HG03064 (cell line): ENCODE measurements at regions not wholly inside any gene's neighbourhood (a gene's known extent, or its start where the extent isn't known, plus 50 kb on each side); places are given as distances from the start of the nearest gene placed in this dataset.
"Not testable (repeated sequence)": the region's sequence is repeated elsewhere in the genome, so short reads cannot be mapped to it uniquely, and the experiment has no call there.

Source experiments
- ATAC-seq: cut with Tn5 transposase; IDR thresholded peaks from one replicate; pipeline ENCODE4 v1.9.1; 2021; ENCODE audit warnings: low read depth; ENCODE audit not compliant: unreplicated experiment

DNA sequence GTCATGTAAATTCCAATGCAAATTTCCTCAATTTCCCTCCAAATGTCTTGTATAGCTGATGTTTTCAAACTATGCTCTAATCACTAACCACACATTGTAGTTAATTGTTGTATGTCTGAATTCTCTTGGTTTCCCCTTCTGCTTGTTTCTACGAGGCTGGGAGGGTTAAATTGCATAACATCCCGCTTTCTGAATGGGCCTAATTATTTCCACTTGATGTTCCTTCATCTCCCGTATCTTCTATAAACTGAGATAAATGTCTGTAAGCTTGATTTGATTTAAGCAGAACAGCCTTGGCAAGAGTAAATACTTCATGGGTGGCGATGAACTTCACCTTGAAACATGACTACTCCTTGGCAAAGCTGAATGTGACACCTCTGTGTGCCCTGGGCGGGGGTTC lies 72.2 kb downstream of the SERINC2 start:
- ATAC-seq, result no peak

DNA sequence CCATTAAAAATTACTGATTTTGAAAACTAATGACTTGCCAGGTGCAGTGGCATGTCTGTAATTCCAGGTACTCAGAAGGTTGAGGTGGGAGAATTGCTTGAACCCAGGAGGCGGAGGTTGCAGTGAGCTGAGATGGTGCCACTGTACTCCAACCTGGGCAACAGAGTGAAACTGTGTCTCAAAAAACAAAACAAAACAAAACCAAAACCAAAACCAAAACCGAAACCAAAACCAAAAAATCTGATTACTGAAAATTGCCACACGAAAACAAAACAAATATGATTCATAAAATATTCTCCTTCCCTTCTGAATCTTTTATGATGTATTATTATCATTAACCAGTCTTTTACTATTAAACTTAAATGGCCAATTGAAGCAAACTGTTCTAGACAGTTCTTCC lies 74.1 kb downstream of the SERINC2 start:
- no peak for ATAC-seq

DNA sequence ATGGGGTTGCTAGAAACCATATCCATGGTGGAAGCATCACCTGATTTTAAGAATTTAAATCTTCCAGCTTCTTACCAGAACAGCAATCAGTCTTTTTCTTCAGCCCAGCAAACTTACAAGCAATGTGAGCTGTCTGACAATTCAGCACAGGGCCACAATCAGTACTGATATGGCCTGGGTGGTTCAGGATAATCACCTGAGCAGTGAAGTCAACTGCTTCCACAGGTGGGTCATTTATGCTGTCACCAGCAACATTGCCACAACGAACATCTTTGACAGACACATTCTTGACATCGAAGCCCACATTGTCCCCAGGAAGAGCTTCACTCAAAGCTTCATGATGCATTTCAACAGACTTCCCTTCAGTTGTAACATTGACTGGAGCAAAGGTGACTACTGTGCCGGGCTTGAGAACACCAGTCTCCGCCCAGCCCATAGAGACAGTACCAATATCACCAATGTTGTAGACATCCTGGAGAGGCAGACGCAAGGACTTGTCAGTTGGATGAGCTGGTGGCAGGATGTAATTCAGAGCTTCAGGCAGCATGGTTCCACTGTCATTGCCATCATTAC lies 74.8 kb downstream of the SERINC2 start:
- no peak for ATAC-seq

DNA sequence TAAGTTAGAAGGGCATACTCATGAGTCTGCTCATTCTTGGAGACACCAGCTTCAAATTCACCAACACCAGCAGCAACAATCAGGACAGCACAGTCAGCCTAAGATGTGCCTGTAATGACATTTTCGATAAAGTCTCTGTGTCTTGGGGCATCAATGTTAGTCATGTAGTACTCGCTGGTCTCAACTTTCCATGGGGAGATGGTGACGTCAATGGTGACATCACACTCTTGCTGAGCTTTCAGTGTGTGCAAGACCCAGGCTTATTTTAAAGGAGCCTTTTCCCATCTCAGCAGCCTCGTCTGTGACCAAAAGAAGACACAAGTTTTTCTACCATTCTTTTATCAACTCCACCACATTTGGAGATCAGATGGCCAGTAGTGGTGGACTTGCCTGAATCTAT lies 75.5 kb downstream of the SERINC2 start:
- no peak for ATAC-seq

DNA sequence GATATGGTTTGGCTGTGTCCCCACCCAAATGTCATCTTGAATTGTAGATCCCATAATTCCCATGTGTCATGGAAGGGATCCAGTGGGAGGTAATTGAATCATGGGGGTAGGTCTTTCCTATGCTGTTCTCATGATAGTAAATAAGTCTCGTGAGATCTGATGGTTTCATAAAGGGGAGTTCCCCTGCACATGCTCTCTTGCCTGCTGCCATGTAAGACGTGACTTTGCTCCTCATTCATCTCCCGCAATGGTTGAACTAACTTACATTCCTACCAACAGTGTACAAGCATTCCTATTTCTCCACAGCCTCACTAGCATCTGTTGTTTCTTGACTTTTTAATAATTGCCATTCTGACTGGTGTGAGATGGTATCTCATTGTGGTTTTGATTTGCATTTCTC lies 76.6 kb downstream of the SERINC2 start:
- ATAC-seq, result not testable (repeated sequence)

DNA sequence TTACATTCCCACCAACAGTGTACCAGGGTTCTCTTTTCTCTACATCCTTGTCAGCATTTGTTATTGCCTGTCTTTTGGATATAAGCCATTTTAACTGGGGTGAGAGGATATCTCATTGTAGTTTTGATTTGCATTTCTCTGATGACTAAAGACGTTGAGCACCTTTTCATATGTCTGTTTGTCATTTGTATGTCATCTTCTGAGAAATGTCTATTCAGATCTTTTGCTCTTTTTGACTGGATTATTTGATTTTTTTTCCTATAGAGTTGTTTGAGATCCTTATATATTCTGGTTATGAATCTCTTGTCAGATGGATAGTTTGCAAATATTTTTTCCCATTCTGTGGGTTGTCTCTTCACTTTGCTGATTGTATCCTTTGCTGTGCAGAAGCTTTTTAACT lies 77.6 kb downstream of the SERINC2 start:
- ATAC-seq, result not testable (repeated sequence)

DNA sequence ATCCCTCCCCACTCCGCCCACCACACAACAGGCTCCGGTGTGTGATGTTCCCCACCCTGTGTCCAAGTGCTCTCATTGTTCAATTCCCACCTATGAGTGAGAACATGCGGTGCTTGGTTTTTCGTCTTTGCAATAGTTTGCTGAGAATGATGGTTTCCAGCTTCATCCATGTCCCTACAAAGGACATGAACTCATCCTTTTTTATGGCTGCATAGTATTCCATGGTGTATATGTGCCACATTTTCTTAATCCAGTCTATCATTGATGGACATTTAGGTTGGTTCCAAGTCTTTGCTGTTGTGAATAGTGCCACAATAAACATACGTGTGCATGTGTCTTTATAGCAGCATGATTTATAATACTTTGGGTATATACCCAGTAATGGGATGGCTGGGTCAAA lies 81.0 kb upstream of the TINAGL1 start:
- not testable (repeated sequence) for ATAC-seq

DNA sequence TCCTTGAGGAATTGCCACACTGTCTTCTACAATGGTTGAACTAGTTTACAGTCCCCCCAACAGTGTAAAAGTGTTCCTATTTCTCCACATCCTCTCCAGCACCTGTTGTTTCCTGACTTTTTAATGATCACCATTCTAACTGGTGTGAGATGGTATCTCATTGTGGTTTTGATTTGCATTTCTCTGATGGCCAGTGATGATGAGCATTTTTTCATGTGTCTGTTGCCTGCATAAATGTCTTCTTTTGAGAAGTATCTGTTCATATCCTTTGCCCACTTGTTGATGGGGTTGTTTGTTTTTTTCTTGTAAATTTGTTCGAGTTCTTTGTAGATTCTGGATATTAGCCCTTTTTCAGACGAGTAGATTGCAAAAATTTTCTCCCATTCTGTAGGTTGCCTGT lies 80.5 kb upstream of the TINAGL1 start:
- ATAC-seq, result not testable (repeated sequence)

DNA sequence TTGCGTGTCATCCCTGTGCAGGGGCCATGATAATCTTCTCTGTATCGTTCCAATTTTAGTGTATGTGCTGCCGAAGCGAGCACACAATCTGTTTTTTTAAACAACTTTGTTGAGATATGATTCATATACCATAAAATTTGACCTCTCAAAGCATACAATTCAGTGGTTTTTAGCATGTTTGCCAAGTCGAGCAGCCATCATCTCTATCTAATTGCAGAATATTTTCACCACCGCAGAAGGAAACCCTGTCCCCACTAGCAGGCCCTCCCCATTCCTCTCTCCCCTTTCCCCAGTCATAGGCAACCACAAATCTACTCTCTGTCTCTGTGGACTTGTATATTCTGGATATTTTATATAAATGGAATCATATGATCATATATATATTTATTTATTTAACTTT lies 78.7 kb upstream of the TINAGL1 start:
- no peak for ATAC-seq

DNA sequence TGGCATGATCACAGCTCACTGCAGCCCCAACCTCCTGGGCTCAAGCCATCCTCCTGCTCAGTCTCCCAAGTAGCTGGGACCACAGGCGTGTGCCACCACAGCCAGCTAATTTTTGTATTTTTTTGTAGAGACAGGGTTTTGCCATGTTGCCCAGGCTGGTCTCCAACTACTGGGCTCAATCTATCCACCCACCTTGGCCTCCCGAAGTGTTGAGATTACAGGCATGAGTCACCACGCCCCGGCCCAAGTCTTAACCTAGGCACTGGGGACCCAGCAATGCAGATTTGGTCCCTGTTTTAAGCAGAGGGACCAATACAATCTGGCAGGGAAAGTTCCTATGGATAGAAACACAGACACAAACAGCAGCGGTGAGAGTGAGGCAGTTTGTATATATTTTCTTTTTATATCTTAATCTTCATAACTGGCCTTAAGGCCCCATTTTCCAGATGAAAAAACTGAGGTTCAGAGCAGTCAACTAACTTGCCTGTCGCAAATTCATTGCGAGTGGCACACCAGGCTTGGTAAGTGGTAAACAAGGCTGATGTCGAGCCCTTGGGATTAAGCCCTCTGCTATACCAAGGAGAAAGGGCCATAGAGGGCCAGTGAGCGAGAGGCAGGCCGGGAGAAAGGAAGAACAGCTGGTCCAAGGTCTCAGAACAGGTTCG lies 77.8 kb upstream of the TINAGL1 start:
- ATAC-seq, result no peak

DNA sequence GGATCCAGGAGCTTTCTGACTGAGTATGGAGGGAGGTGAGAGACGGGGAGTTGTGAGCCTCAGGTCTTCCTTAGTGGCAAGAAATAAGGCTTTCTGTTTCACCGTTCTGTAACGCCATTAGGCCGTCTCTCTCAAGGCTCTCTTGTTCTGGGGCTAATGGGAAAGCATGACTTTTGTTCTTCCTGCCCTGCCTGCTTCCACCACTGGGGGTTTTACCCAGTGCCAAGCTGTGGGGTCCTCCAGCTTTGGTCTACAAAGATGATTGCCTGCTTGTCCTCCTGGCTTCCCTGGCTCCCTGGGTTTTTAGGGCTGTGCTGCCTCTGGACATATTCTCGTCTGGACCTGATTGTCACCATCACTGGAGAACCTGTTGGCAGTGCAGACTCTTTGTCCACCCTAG lies 74.8 kb upstream of the TINAGL1 start:
- no peak for ATAC-seq

DNA sequence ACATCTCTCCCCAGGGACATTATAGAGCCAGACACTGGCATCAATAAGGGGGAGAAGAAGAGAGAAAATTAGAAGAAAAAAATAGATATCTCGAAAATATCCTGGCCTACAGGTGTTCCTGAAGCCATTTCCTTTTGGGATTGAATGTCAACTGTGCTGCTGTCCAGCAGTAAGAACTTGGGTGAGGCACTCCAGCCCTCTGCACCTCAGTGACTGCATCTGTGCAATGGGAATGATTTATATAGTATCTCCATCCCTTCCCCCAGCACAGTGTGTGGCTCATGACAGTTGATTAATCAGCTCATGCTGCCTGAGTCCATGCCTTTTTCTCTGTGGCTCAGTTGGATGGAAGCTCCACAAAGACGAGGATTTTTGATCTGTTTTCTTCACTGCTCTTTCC lies 74.1 kb upstream of the TINAGL1 start:
- ATAC-seq, result no peak

DNA sequence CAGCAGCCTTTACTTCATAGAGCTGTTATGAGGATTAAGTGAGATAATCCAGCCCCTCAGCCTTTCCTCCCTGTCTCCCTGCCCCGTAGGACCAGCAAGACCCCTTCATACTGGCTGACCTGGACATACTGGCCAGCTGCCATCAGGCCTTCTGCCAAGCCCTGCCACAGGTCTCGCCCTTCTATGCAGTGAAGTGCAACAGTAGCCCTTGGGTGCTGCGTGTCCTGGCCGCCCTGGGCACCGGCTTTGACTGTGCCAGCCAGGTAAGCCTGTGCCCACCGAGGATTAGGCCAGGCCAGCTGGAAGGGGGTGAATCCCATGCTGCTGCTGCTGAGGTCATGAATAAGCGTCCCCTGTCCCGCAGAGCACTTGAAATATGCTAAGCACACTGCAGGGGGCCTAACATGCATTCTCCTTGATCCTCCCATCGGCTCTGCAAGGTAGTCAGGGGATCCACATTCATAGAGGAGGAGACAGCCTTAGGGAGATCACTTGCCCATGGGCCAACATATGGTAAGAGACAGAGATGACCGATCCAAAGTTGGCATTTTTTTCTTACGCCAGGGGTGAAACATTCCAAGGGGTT lies 73.3 kb upstream of the TINAGL1 start:
- no peak for ATAC-seq

DNA sequence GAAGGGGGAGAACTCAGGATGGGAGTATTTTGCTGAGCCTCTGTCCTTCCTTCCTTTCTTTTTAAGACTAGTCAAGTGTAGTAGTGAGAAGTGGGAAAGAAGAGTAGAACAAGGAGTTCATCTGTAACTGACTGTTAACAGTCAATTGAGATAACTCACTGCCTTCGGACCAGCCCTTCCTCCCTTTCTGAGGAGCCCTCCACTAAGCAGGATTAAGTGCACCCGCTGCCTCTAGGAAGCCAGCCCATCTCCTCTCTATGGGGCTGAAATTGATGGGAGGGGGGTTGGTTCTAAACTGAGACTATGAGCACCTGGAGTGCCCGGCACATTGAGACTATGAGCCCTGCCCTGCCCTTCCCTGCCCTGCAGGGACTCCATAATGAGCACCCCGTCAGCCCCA lies 72.7 kb upstream of the TINAGL1 start:
- no peak for ATAC-seq

DNA sequence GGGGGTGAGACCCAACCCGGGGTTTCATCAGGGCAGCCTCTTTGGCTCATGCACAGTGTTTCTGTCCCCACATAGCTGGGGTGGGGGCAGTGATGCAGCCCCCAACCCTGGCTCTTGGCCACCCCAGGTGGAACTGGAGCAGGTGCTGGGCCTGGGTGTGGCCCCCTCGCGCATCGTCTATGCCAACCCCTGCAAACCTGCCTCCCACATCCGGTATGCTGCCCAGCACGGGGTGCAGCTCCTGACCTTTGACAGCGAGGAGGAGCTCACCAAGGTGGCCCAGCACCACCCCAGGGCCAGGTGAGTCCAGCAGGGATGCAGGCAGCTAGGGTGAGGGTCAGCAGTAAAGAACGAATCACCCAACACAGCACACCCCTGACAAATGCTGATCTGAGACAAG lies 72.3 kb upstream of the TINAGL1 start:
- ATAC-seq, result no peak

DNA sequence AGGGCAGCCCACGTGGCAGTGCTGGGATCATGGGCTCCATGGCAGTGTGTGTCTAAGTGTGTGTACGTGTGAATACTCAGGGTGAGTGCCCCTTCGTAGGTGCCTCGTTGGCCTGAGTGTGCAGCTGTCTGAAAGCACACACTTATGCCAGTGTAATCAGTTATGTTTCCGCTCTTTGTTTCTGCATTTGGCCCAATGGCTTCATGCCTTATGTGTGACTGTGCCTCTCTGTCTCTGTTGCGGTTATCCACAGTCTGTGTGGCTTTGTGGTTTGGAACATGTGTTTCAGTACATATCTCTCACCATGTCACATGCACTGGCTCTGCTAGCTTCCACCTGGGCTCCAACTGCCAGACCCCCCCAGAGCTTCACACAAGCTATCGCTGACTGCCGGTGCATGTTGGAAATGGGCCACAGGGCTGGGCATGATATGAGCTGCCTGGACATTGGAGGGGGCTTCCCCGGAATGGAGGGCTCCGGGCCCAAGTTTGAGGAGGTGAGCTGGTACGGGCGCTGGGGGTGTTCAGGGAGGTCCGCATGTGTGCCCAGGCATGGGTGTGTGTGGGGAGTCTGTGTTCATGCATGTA lies 70.3 kb upstream of the TINAGL1 start:
- peak; percentile 61 for ATAC-seq

DNA sequence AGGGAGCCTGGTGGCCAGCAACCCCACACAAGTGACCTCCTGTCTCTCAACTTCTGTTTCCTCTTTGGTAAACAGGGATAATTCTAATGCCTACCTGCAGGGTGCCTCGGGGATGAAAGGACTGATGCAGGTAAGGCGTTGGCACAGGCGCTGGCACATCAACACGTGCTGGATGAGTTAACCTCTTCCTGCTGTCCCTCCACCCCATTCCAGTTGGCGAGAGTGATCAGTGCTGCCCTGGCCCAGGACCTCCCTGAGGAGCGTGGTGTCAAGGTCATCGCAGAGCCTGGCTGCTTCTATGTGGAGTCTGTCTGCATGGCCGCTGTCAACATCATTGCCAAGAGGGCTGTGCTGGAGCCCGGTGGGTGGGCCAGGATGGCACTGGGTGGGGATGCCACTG lies 69.1 kb upstream of the TINAGL1 start:
- ATAC-seq, result no peak

DNA sequence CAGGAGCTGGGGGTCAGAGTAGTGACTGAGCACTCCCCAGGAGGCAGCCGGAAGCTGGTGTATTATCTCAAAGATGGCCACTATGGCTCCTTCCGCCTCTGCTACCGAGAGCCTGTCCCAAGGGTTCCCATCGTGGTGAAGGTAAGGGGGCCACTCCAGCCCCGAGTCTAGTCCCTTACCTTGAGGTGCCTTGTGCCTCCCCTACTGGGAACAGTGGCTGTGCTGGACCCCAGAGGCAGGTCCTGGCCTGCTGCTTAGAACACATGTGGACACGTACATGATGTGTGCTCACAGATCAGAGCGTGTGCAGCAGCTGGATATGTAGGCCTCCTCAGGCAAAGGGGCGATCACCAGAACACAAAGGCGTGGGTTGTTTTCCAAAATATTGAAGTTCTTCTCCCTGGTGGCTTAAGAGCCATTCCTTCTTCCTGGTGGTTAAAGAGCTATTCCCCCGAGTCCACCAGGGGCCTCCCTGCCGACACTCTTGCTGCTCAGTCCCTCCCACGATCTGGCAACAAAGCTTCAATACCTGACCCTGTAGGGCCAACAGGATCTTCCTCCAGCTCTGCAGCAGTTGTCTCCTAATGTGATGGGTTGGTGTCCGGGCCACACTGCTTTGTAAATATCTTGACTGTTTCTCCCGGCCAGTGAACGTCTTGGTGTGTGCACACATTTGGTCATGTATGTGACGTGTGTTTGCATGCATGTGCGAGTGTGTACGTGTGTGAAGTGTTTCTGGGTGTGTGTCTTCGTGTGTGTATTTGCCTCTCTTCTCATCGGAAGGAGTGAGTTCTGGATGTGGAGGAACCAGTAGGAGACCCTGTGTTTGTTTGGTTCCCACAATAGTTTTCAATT lies 68.4 kb upstream of the TINAGL1 start:
- no peak for ATAC-seq

DNA sequence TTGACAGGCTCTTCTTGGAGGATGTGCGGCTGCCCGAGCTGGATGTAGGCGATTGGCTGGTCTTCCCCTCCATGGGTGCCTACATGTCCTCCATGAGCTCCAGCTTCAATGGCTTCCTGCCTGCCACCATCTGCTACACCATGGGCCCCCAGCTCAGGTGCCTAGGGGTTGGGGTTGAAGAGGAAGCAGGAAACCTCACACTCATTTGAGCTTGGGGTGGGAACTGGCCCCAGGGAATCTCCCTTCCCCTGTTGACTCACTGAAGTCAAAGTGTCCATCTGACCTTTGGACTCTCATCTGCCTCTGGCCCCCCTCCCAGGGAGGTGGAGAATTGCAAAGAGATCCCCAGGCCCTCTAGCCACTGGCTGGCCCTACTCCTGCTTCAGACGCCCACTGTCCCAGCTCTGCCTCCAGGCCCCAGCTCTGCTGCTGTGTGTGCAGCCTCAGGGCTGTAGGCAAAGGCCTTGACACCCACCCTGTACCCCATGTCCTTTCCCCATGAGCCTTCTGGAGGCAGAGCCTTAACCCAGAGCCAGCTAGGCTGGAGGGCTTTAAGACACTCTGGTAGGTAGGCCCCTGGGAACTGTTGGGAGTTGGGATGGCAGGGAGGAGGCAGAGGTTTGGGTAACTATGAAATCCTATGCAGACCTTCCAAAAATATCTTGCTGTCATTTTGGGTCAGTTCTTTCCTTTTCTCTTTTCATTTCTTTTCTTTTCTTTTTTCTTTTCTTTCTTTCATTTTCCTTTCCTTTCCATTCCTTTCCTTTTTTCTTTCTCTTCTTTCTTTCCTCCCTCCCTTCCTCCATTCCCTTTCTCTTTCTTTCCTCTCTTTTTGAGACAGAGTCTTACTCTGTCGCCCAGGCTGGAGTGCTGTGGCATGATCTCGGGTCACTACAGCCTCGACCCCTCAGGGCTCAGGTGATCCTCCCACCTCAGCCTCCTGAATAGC lies 66.9 kb upstream of the TINAGL1 start:
- ATAC-seq, result no peak

DNA sequence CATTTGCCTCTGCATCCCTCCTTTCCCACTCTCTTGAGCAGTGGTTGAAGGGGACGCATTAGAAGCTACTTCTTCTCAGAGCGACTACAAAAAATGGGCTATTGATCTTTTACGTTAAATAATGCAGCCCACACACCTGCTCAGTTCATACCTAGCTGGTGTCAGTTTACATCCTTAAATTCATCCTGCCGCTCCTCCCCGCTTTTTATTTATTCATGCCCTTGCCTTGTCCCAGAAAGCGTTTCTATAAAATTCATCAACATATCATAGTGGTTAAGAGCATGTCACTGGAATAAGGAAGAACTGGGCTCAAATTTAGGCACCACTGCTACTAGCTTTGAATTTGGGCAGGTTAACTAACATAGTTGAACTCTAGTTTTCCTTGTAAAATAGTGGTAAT lies 66.0 kb upstream of the TINAGL1 start:
- ATAC-seq, result no peak
